HG03139 (cell line): ENCODE measurements at regions not wholly inside any gene's neighbourhood (a gene's known extent, or its start where the extent isn't known, plus 50 kb on each side); places are given as distances from the start of the nearest gene placed in this dataset.
"Not testable (repeated sequence)": the region's sequence is repeated elsewhere in the genome, so short reads cannot be mapped to it uniquely, and the experiment has no call there.

Experiments used
- ATAC-seq: cut with Tn5 transposase; IDR thresholded peaks from one replicate; pipeline ENCODE4 v1.9.1; 2021; ENCODE audit not compliant: unreplicated experiment

DNA sequence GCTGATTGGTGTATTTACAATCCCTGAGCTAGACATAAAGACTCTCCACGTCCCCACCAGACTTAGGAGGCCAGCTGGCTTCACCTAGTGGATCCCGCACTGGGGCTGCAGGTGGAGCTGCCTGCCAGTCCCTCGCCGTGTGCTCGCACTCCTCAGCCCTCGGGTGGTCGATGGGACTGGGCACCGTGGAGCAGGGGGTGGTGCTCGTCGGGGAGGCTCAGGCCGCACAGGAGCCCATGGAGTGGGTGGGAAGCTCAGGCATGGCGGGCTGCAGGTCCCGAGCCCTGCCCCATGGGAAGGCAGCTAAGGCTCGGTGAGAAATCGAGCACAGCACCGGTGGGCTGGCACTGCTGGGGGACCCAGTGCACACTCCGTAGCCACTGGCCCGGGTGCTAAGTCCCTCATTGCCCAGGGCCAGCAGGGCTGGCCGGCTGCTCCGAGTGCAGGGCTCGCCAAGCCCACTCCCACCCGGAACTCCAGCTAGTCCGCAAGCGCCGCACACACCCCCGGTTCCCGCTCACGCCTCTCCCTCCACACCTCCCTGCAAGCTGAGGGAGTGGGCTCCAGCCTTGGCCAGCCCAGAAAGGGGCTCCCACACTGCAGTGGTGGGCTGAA lies 1441.2 kb upstream of the ACVR2A start:
- ATAC-seq, result not testable (repeated sequence)

DNA sequence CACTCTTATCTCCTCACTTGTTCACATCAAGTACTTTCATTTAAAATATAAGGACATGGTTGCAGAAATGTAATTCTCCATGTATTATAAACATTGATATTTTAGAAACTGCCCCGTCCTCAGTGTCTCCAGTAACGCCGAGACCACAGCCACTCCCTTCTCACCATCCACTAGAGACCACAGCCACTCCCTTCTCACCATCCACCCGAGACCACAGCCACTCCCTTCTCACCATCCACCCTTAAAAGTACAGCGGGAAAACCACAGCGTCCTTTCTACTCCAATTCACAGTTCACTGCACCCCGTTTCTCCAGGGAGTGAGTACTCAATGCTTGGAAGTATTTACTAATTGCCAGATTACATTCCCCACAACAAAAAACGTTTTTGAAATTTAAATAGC lies 1452.2 kb upstream of the ACVR2A start:
- no peak for ATAC-seq

DNA sequence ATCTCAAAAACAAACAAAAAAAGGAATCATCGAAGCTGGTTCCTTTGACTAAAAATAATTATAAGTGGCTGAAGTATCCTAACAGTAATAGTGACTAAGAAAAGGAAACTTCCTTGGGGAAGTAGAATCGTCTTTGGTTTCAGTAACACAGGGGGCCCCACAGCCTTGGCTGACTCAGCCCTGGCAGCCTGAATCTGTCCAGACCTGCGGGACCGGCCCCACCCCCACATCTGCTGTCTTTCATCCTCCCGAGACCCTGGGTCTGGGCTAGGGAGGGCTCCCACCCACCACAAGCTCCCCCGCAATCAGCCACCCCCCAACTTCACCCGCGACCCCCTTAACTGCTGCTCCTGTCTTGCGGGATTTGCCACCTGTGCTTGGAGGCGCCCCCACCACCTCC lies 1452.6 kb upstream of the ACVR2A start:
- no peak for ATAC-seq

DNA sequence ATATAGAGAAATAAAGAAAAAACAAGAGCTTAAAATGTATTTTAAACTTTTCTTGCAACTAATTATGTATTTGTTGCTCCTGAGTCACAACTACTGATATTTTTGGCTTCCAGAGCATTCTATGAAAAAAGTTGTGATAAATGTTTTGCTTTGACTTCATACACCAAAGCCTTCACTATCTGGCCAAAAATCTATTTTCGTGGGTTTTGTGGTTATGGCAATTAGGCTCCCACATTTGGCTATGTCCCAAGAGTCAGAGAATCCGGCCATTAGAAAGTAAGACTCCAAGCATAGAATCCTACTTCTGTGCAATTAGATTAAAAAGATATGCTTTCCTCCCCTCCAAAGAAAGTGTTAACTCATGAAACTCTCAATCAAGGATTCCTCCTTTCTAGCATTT lies 1456.1 kb upstream of the ACVR2A start:
- ATAC-seq, result no peak

DNA sequence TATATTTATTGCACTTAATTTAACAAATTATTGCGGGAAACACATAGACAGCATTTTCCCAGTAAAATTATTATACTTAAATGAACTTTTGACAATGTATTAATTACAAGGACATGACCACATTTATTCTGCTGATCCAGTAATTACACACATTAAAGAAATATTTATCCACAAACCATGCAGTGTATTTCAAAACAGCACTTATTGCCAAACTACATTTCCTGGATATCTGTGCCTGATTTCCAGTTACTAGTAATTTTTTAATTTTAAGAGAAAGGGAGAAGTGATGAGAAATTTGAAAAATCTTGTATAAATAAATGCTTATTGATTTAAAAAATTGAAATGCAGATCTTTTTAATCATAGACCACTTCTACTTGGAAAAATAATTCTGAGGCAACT lies 1458.7 kb upstream of the ACVR2A start:
- ATAC-seq, result no peak

DNA sequence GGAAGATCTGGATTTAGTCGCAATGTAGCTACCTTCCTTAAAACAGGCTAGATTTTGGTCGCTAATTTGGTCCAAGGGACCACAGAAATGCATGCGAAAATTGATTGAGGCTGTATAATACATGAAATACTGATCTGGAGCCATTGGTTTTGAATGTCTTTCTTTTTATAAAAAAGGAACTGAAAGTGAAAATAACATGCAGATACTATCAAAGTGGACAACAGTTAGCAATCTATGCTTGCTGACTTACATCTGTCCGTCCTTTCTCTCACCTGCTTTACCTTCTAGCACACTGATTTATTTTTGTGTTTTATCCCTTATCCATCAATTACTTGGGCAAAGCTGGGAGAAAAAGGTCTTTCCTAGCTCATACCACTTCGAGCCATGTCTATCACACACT lies 1459.8 kb upstream of the ACVR2A start:
- ATAC-seq, result no peak

DNA sequence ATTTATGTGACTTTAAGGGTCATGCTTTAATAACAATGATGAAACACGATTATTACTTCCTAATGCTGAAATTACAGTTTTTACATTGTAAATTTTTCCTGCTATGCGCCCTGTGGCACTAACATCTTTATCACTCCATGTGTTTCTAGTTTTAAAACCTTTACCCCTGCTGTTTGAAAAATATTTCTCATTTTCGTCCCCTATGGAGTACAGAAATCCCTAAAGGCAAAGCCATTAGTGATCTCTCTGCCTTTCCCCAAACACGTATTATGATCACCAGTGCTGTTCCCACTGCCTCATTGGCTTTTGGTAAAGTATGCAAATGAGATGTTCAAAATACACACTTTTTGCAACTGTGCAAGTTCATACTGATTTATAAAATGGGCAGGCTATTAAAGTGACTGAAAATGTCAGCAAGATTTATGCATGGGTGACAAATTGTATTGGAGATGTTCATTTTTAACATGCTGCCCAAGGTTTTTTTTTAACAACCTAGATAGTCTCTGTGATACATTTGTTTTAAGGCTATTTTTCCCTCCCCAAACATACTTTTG lies 1468.2 kb upstream of the ACVR2A start:
- no peak for ATAC-seq

DNA sequence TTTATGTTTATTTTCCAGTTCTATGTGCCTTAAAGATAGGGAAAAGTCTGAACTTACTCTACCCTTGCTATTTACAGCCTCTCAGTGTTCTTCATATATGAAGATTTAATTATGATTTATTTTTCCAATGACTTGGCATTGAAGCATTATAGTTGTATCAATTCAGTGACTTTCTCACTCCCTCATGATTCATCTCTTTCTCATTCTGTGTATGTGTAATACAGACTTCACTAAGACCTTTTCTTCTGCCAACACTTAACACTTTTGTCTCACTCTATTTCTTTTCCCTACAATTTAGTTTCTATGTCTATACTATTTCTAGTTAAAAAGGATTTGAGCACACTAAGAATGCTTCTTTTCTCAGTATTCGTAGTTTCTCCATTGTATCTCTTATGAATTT lies 1470.3 kb upstream of the ACVR2A start:
- no peak for ATAC-seq

DNA sequence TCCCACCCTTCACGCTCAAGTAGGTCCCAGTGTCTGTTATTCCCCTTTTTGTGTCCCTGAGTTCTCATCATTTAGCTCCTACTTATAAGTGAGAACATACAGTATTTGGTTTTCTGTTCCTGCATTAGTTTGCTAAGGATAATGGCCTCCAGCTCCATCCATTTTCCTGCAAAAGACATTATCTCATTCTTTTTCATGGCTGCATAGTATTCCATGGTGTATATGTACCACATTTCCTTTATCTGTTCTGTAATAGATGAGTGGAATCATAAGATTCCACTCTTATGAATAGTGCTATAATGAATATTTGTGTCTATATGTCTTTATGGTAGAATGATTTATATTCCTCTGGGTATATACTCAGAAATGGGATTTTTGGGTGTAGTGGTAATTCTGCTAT lies 1473.5 kb upstream of the ACVR2A start:
- not testable (repeated sequence) for ATAC-seq

DNA sequence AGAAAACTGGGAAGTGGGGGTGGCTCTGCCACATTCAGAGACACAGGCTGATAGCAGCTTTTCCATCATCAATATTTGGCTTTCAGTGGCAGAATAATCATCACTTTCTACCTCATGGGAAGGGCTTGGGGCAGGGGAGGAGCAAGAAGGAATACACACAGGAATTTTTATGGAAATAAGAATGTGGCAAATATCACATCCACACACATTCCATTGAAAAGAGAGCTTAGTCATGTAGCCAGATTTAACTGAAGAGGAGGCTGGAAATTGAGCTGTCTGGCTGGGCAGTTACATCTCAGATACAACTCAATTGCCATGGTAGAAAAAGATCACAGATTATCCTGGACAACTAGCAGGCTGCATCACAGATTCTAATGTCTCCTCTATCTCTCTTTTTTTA lies 1474.0 kb upstream of the ACVR2A start:
- ATAC-seq, result no peak

DNA sequence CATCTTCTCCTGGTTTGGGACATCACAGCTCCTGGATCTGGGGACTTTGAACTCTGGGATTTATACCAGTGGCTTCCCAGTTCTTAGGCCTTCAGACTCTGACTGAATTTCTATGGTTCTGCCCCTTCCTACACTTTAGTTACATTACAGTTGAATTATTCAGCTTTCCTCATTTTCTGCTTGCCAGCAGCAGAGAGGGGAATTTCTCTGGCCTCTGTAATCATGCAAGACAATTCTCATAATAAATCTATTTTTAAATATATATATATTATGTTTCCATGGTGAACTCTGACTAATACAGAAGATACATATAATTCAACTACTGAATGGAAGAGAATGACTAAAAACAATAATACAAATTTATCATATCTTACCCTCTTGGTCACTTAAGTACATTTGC lies 1478.6 kb upstream of the ACVR2A start:
- ATAC-seq, result no peak

DNA sequence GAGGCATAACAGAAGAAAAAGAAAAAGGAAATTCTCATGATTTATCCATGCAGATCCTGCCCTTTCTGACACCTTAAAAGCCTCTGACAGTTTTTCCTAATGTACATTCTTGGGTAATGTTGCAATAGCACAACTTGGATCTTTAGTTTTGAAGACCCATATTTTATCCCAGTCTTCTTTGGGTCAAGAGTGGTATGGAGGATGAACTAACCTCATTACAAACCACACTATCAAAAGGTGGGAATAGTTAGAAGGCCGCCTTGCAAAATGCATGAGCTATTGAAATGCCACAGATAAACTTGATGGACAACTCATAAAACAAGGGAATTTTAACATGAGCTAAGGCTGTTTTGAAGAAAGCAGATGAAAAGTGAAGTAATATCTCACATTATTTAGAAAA lies 1479.8 kb upstream of the ACVR2A start:
- ATAC-seq, result no peak

DNA sequence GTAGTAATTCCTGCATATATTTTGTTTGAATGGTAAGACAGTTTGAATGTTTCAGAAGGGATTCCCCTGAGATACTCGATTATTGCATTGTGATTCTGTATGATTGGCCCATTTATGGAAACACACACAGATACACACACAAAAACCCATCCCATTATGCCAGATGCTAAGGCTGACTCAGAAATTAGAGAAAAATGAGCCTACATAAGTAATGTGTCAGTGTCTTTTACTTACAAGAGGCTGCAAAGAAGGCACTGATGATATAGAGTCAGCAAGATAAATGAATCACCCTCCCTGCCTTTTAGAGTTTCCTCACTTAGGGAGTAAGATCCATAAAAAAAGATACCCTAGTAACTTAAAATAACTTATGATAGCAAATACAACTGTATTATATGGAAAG lies 1481.1 kb upstream of the ACVR2A start:
- ATAC-seq, result no peak

DNA sequence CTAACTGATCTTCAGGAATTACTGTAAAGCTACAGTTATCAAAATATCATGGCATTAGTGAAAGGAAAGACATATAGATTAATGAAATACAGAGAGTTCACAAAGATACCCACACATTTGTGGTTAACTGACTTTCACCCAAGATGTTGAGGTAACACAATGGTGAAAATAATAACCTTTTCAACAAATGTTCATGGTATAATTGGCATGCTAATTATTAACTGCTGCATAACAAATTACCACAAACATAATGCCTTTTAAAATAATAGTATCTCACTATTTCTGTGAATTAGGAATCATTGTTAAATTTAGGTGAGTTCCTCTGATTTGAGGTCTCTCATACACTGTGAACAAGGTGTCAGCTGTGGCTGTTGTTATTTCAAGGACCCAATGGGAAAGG lies 1493.1 kb upstream of the ACVR2A start:
- ATAC-seq, result no peak

DNA sequence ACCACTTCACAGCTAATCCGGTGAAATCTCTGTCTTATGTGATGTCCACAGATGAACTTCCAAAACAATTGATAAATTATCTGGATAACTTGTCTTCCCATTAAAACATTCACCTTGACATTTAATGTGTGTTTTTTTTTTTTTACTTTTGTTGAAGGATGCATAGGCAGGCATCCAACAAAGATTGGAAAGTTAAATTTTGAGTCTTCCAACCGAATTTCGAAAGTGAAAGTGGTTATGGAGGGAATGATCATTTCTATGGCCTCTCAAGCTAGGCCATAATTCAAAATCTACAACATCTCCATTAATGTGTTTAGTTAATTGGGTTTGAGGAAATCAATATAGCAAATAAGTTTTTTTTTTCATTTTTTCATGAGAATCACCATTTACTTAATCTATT lies 1495.5 kb upstream of the ACVR2A start:
- no peak for ATAC-seq

DNA sequence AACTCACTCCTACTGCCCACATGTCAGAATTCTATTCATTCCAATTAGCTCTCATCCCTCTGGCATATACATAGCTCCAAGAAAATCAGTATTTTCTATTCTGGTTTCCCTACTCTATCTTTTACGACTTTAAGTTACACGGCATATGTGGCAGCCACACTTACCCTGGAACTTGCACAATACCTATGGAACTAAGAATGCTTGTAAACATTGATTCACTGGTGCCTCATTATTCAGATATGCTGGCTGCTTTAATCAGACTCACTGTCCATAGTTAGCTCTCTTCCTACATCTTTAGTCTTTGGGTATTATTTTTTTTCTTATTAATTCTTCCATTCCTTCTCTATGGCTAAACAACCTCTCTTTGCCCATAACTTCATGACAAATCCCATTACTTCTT lies 1519.9 kb upstream of the ACVR2A start:
- ATAC-seq, result no peak

DNA sequence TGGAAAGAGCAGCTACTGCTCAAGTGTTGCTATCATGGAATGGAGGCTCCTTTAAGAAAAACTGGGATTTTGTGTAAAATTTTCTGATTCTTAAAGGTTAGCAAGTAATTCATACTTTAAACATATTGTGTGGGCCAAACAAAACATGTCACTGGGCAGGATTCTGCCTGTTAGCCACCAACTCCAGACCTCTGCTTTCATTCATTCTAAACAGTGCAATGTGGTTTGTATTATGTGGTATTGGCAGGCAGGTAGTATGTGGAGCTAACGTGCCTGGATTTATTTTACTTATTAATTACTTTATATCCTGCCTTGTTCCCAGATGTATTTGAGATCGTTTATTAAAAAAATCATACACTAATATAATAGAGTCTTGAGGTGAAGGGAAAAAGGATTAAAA lies 1521.3 kb upstream of the ACVR2A start:
- no peak for ATAC-seq

DNA sequence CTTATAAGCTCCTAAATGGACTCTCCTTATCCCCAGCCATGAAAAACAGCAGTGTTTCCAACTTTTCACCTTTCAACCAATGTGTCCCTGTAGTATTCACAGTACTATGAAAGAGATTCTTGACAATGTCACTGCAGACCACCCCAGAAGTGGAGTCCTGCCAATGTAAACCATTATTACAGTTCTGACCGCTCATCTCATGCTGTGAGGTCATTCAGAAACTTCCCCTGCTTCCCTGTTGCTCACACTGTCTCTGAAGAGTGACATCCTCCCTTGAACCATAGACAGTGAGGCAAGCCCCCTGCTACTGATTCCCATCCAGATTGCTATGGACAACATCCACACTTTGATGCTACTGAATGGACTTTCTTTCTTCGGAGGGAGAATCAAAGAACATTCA lies 1523.7 kb upstream of the ACVR2A start:
- no peak for ATAC-seq

DNA sequence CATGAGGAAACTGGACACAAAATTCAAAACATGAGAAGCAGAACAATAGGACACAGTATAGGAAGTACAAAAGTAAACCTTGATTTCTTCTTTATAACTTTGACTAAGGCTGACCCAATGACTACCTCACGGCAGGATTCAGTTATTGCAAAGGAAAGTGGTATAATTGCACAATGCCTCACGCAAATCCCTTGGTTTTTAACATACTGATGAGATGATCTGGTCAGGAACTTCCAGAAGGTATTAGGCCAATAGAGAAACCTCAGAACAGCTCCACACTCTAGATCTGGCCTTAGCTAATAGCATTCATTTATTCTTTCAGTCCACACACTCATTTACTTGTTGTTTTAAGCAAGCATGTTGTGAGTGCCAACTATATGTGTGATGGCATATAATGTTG lies 1526.9 kb upstream of the ACVR2A start:
- ATAC-seq, result no peak

DNA sequence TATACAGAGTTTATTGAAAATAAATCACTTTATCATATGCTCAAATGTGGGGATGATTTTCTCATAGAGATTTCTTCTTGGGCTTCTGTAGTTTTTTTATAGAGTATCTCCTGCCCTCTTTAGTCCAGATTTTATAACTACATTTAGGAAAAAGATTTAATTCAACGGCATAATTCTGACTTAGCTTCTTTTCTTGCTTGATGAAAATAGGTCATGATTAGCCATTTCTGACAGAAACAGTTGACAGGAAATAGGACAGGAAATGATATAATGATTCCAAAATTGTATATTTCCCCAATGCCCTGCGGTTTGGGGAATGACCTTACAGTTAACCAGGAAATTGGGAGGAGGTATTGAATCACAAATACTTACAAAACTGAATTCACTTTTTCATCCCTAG lies 1531.9 kb upstream of the ACVR2A start:
- ATAC-seq, result no peak

DNA sequence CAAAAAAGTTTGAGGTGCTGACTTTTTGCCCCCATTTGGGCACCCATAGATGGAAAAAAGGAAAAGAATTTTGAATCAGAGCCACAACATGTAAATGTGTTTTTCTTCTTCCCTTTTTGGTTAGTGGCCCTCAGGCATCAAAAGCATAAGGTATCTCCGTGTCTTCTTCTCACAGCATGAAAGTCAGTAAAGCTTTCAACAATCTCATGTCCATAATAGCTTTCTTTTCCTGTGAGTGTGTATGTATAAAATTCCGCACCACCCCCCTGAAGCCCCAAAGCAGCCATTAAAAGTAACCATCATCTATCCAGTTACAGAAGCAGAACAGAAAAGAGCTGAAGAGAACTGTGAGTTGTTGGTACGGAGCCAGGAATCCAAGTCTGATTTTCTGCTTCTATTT lies 1539.7 kb upstream of the ACVR2A start:
- no peak for ATAC-seq

DNA sequence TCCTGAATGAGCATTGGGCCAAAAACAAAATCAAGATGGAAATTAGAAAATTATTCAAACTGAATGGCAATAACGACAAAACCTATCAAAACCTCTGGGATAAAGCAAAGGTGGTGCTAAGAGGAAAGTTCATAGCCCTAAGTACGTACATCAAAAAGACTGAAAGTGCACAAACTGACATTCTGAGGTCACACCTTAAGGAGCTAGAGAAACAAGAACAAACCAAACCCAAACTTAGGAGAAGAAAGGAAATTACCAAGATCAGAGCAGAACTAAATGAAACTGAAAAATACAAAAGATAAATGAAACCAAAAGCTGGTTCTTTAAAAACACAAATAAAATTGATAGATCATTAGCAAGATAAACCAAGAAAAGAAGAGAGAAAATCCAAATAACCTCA lies 1543.5 kb upstream of the ACVR2A start:
- ATAC-seq, result no peak

DNA sequence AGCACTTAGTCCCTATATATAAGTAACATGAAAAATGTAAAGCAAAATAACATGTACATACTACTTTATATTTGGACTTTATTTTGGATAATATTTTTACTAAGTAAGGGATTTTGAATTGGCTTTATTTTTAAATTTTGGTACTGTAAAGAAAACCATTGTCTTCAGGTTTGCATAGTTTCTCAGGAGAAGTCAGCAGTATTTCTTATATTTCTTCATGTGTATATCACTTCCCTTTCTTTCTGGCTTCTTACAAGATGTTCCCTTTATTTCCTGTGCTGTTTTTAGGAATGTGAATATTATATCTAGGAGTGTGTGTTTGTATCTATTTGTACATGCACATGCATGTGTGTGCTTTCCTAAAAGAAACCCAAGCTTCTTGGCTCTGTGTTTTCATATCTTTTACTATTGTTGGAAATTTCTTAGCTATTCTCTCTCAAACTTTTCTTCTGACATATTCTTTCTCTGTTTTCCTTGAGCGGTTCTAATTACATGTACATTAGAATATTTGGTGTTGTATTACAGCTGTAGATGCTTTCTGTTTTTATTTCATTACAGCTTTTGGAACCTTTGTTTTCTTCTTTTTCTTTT lies 1549.7 kb upstream of the ACVR2A start:
- ATAC-seq, result no peak
